ENCODE measurements at regions not wholly inside any gene's neighbourhood (a gene's known extent, or its start where the extent isn't known, plus 50 kb on each side); places are given as distances from the start of the nearest gene placed in this dataset.

- Histone ChIP-seq H3K4me1 (no peaks in the 10 kb centered on the region), H3K36me3 (no peaks in the 10 kb centered on the region), H3K27ac (no peak overlapping the region), H3K27me3 (no peaks in the 10 kb centered on the region), H3K9me3 (no peaks in the 10 kb centered on the region), H3K4me3 (no peak overlapping the region)
- DNase-seq = no peak
- ATAC-seq = no peak
- TF ChIP-seq CTCF (IDR thresholded peaks at IDR 0.05) (no peak), POLR2A (IDR thresholded peaks at IDR 0.05) (no peak)
- intact Hi-C loops (cut with DNase I) = no loop called here
- 89 to 95% (median 93%) methylated on average over 4 of the region's 4 CpGs for WGBS, 4 donors
Observed at GRCh38 chr9:126017758-126018157, 270.6 kb downstream of the PBX3 start.

GRCh38 chr9:126020836-126021235 lies 273.7 kb downstream of the PBX3 start:
- peak in 1 of 5 donors; percentile 14 for DNase-seq
- H3K27ac ChIP-seq = no peak overlapping the region
- no peak overlapping the region for H3K4me3 ChIP-seq
- no peak for TF ChIP-seq CTCF (IDR thresholded peaks at IDR 0.05)
- TF ChIP-seq POLR2A (IDR thresholded peaks at IDR 0.05) = no peak
- WGBS, 4 donors = 82 to 90% (median 85%) methylated on average over 15 of the region's 15 CpGs
- H3K27me3 ChIP-seq = no peaks in the 10 kb centered on the region
- intact Hi-C loops (cut with DNase I) = no loop called here
- no peak for ATAC-seq
- no peaks in the 10 kb centered on the region for H3K9me3 ChIP-seq
- H3K4me1 ChIP-seq = no peaks in the 10 kb centered on the region
- H3K36me3 ChIP-seq = no peaks in the 10 kb centered on the region

GRCh38 chr9:126023962-126024361 lies 276.8 kb downstream of the PBX3 start:
- Histone ChIP-seq H3K27me3 (peaks cover 0 to 3% (median 0%) of the 10 kb centered on the region in 9 donors), H3K36me3 (no peaks in the 10 kb centered on the region), H3K9me3 (no peaks in the 10 kb centered on the region), H3K4me3 (no peak overlapping the region), H3K27ac (no peak overlapping the region), H3K4me1 (no peaks in the 10 kb centered on the region)
- ATAC-seq = peak in 1 of 4 donors; percentile 40
- 93 to 98% (median 97%) methylated on average over 15 of the region's 15 CpGs for WGBS, 4 donors
- TF ChIP-seq POLR2A (IDR thresholded peaks at IDR 0.05) (no peak), CTCF (IDR thresholded peaks at IDR 0.05) (no peak)
- no peak for DNase-seq
- intact Hi-C loops (cut with DNase I) = no loop called here

DNA sequence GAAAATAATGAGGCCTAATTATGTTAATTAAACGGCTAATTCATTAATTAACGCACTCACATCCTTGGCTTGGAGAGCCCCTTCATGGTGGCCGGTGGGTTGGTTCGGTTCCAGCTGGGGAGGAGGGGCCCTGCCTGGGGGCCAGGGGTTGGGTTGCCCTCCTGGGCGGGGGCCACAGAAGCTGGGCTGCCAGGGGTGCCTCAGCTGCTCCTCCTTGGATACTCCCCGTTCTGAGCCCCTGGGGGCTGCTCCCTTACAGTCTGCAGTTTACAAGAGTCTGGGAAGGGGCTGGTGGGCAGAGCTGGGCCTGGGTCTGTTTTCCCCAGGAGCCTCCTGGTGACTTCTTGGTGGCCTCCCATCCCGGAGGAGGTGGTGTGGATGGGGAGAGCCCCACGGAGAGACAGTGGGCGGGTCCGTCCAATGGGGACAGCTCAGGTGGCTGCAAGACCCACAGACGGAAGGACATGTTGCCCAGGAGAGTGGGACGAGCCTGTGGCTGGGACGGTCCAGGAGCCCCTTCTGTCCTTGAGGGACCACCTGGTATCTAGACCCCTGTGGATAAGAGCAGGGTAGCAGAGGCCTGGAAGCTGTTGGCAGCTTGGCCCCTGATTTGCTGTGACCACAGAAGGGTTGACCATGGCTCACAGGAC lies 277.5 kb downstream of the PBX3 start:
- H3K9me3 ChIP-seq = no peaks in the 10 kb centered on the region
- H3K27me3 ChIP-seq = peaks cover 0 to 3% (median 0%) of the 10 kb centered on the region in 9 donors
- H3K27ac ChIP-seq = no peak overlapping the region
- ATAC-seq (no peak), DNase-seq (peak in 1 of 5 donors; percentile 6)
- intact Hi-C loops (cut with DNase I) = no loop called here
- TF ChIP-seq CTCF (IDR thresholded peaks at IDR 0.05) (no peak), POLR2A (IDR thresholded peaks at IDR 0.05) (no peak)
- no peak overlapping the region for H3K4me3 ChIP-seq
- H3K36me3 ChIP-seq = no peaks in the 10 kb centered on the region
- no peaks in the 10 kb centered on the region for H3K4me1 ChIP-seq
- WGBS, 4 donors = 75 to 81% (median 78%) methylated on average over 12 to 13 of the region's 13 CpGs
